ENCODE measurements at regions not wholly inside any gene's neighbourhood (a gene's known extent, or its start where the extent isn't known, plus 50 kb on each side); places are given as distances from the start of the nearest gene placed in this dataset.

DNA sequence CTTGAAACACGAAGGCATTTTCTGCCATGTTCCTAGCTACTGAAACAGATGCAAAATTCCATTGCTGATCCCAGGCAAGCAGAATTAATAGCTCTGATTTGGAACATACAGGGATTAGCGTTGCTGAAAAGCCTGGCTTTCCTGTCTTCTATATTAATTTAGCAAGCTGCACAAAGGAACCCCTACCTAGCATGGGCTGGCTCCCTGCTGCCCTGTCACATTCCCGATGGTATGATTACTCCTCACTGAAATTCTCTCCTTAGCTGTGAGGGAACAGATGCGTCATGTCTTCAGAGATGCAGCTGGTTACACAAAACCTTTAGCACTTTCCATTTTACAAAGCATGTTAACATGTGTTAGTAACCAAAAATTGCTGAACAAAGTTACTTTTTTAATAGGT is 878.9 kb downstream of the TYW1 start:
- Histone ChIP-seq H4K5ac (ENCODE audit: low read depth, low read length) (no peak overlapping the region), H3K56ac (ENCODE audit: extremely low read depth, insufficient read depth, low read length) (no peak overlapping the region), H2BK5ac (ENCODE audit: low read depth, low read length, poor library complexity, severe bottlenecking) (no peak overlapping the region), H2AK5ac (ENCODE audit: low read depth, low read length) (no peak overlapping the region), H4K91ac (ENCODE audit: insufficient read depth, low read depth, low read length) (no peak overlapping the region), H2BK15ac (ENCODE audit: low read depth, low read length) (no peak overlapping the region), H4K8ac (ENCODE audit: low read depth in 2 of 2, low read length in 2 of 2) (no peak overlapping the region), H3K9ac (ENCODE audit: low read depth, low read length) (no peak overlapping the region), H3K18ac (ENCODE audit: low read depth, low read length) (no peak overlapping the region), H3K9me3 (ENCODE audit: control insufficient read depth, insufficient read depth, low read length) (peaks cover 4% of the 10 kb centered on the region; the same call in 1 of the 2 replicates), H3K4me3 (ENCODE audit: insufficient read depth, low read depth, low read length) (no peak overlapping the region), H2BK20ac (ENCODE audit: low read depth, low read length) (no peak overlapping the region), H2AK9ac (replicated peaks; ENCODE audit: low read depth, low read length, poor library complexity) (no peak overlapping the region), H3K4ac (ENCODE audit: low read depth, low read length) (no peak overlapping the region), H3K23ac (ENCODE audit: low read depth, low read length) (no peak overlapping the region), H3K27me3 (ENCODE audit: control insufficient read depth, insufficient read depth, low read length) (no peaks in the 10 kb centered on the region), H3K4me1 (ENCODE audit: control insufficient read depth, insufficient read depth, low read length) (no peaks in the 10 kb centered on the region), H3K14ac (replicated peaks; ENCODE audit: low read depth, low read length) (no peak overlapping the region), H2BK120ac (ENCODE audit: low read depth, low read length) (no peak overlapping the region), H3K79me1 (ENCODE audit: low read depth in 1 of 2, low read length in 2 of 2) (no peaks in the 10 kb centered on the region), H4K20me1 (ENCODE audit: insufficient read depth, low read length) (no peaks in the 10 kb centered on the region), H2AFZ (replicated peaks; ENCODE audit: low read length, poor library complexity) (no peak overlapping the region), H3K36me3 (ENCODE audit: control insufficient read depth, insufficient read depth, low read length) (no peaks in the 10 kb centered on the region), H3K9me1 (ENCODE audit: insufficient read depth, low read length) (no peaks in the 10 kb centered on the region), H3K27ac (ENCODE audit: insufficient read depth, low read length) (no peak overlapping the region), H3K4me2 (ENCODE audit: low read depth, low read length) (no peak overlapping the region)
- no TSS peak for BruUV-seq (replicated peaks)
- ATAC-seq (ENCODE audit: low read depth): no peak
- intact Hi-C loops (cut with micrococcal nuclease): no loop called here
- TF ChIP-seq CEBPB (IDR thresholded peaks at IDR 0.05; ENCODE audit: low read depth, low read length) (no peak), SMC3 (IDR thresholded peaks at IDR 0.05; ENCODE audit: low read depth, low read length) (no peak), BHLHE40 (IDR thresholded peaks at IDR 0.05; ENCODE audit: low read depth, low read length) (no peak)
- in situ Hi-C loops (cut with MboI; ENCODE audit: low sequenced_read_pairs): no loop called here
- dilution Hi-C loops (cut with HindIII; ENCODE audit: low sequenced_read_pairs, unreplicated experiment): no loop called here
- 20% methylated on average over 2 of the region's 4 CpGs; no CpG with 5 or more reads in 1 of the 2 experiments for WGBS, 2 experiments (ENCODE audit: extremely low coverage in 2 of 2, insufficient read length in 1 of 2)
- ChIA-PET CTCF (no interaction called here), POLR2A (ENCODE audit: unreplicated experiment) (no interaction called here)
- DNase-seq: no peak

Data from IMR-90 (cell line).